ENCODE measurements at regions not wholly inside any gene's neighbourhood (a gene's known extent, or its start where the extent isn't known, plus 50 kb on each side); places are given as distances from the start of the nearest gene placed in this dataset.

- Histone ChIP-seq H3K9me3 (no peaks in the 10 kb centered on the region), H3K27me3 (no peaks in the 10 kb centered on the region), H3K36me3 (no peaks in the 10 kb centered on the region), H3K4me3 (no peak overlapping the region), H3K27ac (no peak overlapping the region), H3K4me1 (no peaks in the 10 kb centered on the region)
- TF ChIP-seq POLR2A (IDR thresholded peaks at IDR 0.05) (no peak), POLR2AphosphoS5 (IDR thresholded peaks at IDR 0.05; ENCODE audit: insufficient read depth in 1 of 2, low read depth in 1 of 2) (no peak)
- TF ChIP-seq, protein P1, sequence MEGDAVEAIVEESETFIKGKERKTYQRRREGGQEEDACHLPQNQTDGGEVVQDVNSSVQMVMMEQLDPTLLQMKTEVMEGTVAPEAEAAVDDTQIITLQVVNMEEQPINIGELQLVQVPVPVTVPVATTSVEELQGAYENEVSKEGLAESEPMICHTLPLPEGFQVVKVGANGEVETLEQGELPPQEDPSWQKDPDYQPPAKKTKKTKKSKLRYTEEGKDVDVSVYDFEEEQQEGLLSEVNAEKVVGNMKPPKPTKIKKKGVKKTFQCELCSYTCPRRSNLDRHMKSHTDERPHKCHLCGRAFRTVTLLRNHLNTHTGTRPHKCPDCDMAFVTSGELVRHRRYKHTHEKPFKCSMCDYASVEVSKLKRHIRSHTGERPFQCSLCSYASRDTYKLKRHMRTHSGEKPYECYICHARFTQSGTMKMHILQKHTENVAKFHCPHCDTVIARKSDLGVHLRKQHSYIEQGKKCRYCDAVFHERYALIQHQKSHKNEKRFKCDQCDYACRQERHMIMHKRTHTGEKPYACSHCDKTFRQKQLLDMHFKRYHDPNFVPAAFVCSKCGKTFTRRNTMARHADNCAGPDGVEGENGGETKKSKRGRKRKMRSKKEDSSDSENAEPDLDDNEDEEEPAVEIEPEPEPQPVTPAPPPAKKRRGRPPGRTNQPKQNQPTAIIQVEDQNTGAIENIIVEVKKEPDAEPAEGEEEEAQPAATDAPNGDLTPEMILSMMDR (IDR thresholded peaks at IDR 0.05): no peak
- no peak for DNase-seq (ENCODE audit: extremely low spot score in 2 of 2)
- intact Hi-C loops (cut with DNase I): no loop called here
These were observed 216.0 kb downstream of the KLF6 start for GRCh38 chr10:3568983-3569382.

DNA sequence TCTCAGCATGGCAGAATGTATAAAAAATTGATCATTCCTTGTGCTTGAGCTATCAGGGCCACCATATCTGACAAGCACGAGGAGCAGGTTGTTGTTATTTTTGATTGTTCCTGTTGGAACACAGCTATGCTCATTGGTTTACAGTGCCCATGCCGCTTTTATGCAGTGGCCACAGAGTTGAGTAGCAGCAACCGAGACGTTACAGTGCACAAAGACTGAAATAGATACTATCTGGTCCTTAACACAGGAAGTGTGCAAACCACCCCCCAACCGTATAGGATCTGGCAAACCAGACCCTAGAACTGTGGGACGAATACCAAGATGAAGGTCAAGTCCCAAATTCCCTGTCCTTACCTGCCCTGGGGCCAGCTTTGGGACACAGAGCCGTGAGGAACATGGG is 216.6 kb downstream of the KLF6 start:
- DNase-seq (ENCODE audit: extremely low spot score in 2 of 2): no peak
- TF ChIP-seq, protein P1 (IDR thresholded peaks at IDR 0.05): no peak
- TF ChIP-seq POLR2AphosphoS5 (IDR thresholded peaks at IDR 0.05; ENCODE audit: insufficient read depth in 1 of 2, low read depth in 1 of 2) (no peak), POLR2A (IDR thresholded peaks at IDR 0.05) (no peak)
- Histone ChIP-seq H3K36me3 (no peaks in the 10 kb centered on the region), H3K27me3 (no peaks in the 10 kb centered on the region), H3K27ac (no peak overlapping the region), H3K4me3 (no peak overlapping the region), H3K9me3 (no peaks in the 10 kb centered on the region), H3K4me1 (no peaks in the 10 kb centered on the region)
- intact Hi-C loops (cut with DNase I): no loop called here

GRCh38 chr10:3567291-3567963 is 217.6 kb downstream of the KLF6 start:
- H3K27me3 ChIP-seq: no peaks in the 10 kb centered on the region
- H3K4me3 ChIP-seq: no peak overlapping the region
- no peak overlapping the region for H3K27ac ChIP-seq
- H3K4me1 ChIP-seq: no peaks in the 10 kb centered on the region
- no peaks in the 10 kb centered on the region for H3K36me3 ChIP-seq
- TF ChIP-seq, protein P1 (IDR thresholded peaks at IDR 0.05): no peak
- no peak for DNase-seq (ENCODE audit: extremely low spot score in 2 of 2)
- intact Hi-C loops (cut with DNase I): no loop called here
- H3K9me3 ChIP-seq: no peaks in the 10 kb centered on the region

DNA sequence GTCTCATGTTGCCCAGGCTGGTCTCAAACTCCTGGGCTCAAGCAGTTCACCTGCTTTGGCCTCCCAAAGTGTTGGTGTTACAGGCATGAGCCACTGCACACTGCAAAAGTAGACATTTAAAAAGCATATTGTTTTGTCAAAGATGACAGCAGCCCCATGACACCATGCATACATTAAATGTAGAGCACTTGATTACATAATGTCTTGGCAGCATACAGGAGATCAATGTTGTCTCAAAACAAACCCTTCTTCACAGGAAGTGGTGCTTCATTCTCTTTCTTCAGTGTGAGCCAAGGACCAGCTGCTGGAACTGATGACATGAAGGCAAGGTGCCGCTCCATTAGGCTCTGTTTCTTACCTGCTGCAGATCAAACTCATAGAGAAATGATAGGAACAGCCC is 218.4 kb downstream of the KLF6 start:
- TF ChIP-seq POLR2AphosphoS5 (IDR thresholded peaks at IDR 0.05; ENCODE audit: insufficient read depth in 1 of 2, low read depth in 1 of 2): no peak
- TF ChIP-seq, protein P1 (IDR thresholded peaks at IDR 0.05): no peak
- TF ChIP-seq POLR2A (IDR thresholded peaks at IDR 0.05): no peak
- no peaks in the 10 kb centered on the region for H3K9me3 ChIP-seq
- no peak for DNase-seq (ENCODE audit: extremely low spot score in 2 of 2)

DNA sequence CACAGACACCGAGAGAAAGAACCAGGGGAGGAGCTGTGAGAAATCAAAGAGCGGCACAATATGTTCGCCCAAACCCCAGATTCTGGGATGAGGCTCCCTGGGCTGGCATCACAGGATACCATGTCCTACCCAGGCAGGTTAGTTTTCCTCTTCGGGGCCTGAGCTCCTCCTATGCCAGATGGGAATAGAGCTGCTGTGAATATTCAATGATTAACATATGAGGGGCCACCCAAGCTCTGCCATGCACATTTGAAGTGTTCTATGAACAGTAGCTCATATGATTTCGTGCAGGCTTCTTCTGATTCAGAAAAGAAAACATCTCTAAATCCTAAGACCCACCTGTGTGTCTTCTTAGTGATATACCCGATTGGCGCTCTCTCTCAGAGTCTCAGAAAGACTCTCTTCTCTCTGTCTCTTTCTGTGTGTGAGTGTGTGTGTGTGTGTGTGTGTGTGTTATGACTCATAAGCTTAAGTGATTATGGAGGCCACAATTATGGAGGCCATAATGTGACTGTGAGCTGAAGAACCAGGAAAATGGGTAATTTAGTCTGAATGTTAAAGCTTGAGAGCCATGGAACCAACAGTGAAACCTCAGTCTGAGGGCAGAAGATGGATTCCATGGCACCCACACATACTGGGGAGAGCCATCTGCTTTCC is 220.5 kb downstream of the KLF6 start:
- H3K36me3 ChIP-seq: no peaks in the 10 kb centered on the region
- no peak overlapping the region for H3K27ac ChIP-seq
- H3K4me3 ChIP-seq: no peak overlapping the region
- H3K9me3 ChIP-seq: no peaks in the 10 kb centered on the region
- TF ChIP-seq, protein P1 (IDR thresholded peaks at IDR 0.05): no peak
- no peak for TF ChIP-seq POLR2AphosphoS5 (IDR thresholded peaks at IDR 0.05; ENCODE audit: insufficient read depth in 1 of 2, low read depth in 1 of 2)
- TF ChIP-seq POLR2A (IDR thresholded peaks at IDR 0.05): no peak
- H3K27me3 ChIP-seq: no peaks in the 10 kb centered on the region
- no peak for DNase-seq (ENCODE audit: extremely low spot score in 2 of 2)
- H3K4me1 ChIP-seq: no peaks in the 10 kb centered on the region
- intact Hi-C loops (cut with DNase I): no loop called here

More for the DNA sequence above, 218.4 kb downstream of the KLF6 start:
- H3K36me3 ChIP-seq: no peaks in the 10 kb centered on the region
- intact Hi-C loops (cut with DNase I): no loop called here
- no peaks in the 10 kb centered on the region for H3K27me3 ChIP-seq
- H3K27ac ChIP-seq: no peak overlapping the region
- H3K4me1 ChIP-seq: no peaks in the 10 kb centered on the region
- no peak overlapping the region for H3K4me3 ChIP-seq

Measured in vagina (tissue), 2 donors.